Activated CD4-positive, alpha-beta T cell treated with anti-CD3 and anti-CD28 coated beads, Interleukin-2, amount 50 U/mL, for 16 hours (primary cell): ENCODE measurements at regions not wholly inside any gene's neighbourhood (a gene's known extent, or its start where the extent isn't known, plus 50 kb on each side); places are given as distances from the start of the nearest gene placed in this dataset.
"Not testable (repeated sequence)": the region's sequence is repeated elsewhere in the genome, so short reads cannot be mapped to it uniquely, and the experiment has no call there.

Experiments
- DNase-seq: peaks from one replicate; pipeline ENCODE4 v3.0.0-alpha.2; 2020

DNA sequence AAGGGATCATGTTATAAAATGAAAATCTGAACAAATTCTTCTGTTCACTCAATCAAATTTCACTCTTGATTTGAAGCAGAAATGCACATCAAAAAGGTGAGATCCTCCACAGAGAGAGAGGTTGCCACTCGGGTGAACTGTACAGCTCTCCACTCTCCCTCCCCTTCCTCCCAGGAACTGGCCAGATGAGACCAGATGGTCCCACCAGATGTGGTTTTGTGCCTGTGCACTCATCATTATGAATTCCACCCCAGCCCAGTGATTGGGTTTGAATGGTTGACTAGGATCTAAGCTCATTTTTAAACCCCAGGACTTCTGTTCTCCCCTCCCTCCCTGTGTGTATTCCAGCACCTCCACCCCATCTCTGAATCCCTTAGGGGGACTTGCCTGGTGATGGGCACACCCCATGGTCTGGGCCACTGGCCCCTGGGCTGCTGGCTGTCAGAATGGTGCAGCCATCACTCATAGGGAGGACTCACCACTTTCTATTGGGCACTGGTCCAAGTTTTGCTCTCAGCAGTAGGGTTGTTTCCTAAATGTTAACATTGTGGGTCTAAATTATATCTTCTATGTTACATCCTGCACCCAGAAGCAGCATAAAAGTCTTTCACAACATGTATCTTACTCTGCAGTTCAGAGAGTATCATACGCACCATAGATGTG, 393.1 kb downstream of the TNS3 start:
- no peak for DNase-seq

GRCh38 chr7:47188136-47188535, 393.8 kb downstream of the TNS3 start:
- DNase-seq, result no peak

DNA sequence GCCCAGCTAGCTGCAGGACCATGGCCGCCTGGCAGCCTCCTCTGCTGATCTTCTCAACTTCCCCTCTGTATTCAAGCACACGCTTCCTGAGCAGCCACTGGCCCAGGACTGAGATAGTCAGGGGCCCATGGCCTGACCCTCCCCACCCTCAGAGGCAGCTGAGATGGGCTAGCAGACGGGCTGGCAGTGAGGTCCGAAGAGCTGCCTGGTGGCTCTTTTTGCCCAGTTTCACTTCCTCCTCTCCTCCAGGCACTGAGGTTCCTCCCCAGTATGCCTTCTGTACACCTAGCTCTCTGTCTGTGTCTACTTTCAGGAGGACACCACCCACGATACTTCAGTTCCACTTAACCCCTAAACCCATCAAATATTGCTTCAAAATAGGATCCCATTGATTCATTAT, 395.6 kb downstream of the TNS3 start:
- DNase-seq, result no peak

DNA sequence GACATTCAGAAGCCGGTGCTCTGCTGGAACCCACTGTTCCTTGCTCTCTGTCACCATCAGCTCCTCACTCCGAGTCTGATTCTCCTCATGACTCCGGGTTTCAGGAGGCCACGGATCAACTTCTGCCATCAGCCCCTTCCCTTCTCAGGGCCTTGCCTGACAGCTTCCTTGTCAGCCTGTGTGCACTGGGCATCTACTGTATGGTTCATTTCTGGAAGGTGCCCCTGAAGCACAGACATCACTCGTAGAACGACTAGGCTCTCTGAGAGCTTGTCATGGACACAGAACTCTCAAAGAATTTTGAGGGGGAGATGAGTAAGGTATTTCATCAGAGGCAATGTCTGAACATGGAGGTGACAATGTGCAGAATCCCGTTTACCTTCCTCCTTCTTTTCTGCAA, 396.1 kb downstream of the TNS3 start:
- no peak for DNase-seq

- no peak for DNase-seq
Observed at GRCh38 chr7:47185170-47185569, 396.7 kb downstream of the TNS3 start.

DNA sequence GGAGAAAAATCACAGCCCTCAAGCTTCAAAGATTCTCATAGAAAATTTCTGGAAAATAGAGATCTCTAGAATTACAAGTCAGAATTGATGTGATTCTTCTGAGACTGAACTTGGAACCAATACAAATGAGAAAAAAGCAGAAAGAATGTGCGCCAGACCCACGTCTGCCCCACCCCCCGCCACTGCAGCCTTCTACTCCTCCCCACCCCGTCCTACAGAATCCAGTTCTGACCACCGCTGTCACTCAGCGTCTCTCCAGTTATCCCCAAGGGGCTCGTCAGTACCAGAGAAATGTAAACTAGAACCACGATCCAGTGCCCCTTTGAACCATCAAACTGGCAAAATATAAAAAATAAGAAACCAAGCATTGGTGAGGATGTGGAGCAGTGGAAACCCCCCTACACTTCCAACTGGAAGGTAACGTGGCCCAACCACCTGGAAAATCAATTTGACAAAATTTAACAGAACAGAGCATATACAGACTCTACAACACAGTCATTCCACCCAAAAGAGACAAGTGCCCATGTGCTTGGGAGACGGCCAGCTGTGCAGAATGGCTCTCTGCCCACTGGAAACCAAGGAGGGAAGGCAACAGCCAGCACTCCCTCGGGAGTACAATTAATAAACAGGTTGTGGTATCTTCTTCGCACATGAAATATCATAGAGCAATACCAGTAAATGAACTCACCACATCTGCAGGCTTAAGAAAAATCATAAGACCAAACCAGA, 397.9 kb downstream of the TNS3 start:
- no peak for DNase-seq

DNA sequence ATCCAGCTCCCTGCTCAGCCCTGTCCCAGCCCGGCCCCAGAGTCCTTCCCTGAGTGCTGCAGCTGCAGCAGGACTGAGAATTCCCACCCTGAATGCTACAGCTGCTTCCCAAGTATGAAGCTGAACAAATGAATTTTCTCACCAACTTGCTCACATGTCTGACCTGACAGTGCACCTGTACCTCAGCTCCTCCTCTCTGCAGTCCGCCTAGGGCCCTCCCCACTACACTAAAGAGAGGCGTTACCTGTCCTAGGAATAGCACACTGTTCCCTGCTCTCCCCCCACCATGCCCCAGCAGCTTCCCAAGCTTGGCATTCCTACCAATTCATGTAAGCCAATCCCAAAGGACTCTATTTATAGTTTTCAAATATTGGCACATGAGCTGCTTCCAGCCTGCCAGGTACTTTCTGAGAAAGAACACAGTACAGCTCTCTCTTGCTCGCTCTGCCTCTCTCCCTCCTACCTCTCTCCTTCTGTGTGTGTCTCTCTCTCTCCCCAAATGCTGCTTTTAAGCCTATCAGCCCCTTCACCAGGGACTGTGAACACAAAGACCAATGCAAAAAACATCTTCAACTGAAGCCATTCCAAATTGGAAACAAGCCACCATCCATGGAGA, 400.1 kb downstream of the TNS3 start:
- DNase-seq, result no peak

DNA sequence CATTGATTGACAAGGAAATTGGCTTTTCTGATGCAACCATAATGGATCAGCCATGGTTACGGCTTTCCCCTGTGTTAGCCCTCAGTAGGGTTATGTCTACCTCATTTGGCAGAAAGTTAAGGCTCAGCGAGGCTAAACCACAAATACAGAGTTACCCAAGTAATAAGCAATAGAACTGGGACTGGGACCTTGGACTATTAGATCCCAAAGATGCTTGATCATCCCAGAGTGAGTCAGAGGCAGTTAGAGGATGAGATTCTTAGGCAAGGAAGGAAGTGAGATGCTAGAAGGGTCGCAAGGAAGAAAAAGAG, 401.4 kb downstream of the TNS3 start:
- DNase-seq, result no peak

DNA sequence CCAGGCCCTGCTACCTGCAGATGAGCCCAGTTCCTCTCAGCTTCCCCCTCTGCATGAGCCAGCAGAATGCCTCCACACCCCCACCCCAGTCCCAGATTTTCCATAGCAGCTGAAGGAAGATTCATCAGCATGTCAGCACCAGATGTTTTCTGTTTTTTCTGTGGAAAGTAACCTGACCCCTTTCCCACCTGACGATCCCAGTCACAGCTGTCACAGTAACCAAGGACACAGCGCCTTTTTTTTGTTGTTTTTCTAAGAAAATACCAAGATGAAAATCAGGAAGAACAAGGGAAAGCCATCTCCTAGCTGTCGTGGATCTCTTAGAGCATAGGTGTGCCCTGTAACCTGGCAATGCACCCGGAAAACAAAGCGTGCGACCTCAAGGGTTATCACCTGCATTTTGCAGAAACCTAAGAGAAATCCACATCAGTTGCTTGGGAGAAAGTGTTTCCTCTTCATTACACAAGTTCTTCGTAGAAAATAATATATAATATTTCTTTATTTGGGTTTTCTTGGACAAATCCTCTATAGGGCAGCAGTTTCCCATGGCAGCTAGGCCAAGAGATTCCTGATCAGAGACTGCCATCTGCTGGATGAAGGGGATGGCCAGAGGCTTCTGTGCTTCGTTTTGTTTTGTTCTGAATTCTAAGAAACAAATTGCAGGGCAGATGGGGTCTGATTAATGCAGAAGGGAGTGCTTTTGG, 401.9 kb downstream of the TNS3 start:
- DNase-seq, result peak; percentile 1

GRCh38 chr7:47172602-47173539, 409.0 kb downstream of the TNS3 start:
- DNase-seq, result not testable (repeated sequence)

GRCh38 chr7:47170516-47170915, 411.4 kb downstream of the TNS3 start:
- DNase-seq, result no peak

DNA sequence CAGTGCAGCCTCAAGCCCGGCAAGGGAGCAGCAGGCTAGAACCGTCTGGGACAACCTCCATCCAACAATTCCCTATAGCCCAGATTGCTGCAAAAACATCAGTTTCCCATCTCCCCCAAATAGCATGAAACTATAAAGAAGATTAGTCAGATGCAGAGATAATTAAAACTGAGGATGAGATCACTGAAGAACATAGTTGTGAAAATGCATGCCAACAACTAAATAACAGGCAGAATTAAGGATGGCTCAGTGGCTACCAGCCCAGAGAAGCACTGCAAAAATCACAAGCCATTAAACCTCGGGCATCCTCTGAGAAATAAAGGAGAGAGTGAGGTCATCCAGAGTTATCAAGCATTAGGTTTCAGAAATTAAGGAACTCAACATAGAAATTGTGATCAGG, 427.1 kb downstream of the TNS3 start:
- DNase-seq, result no peak

GRCh38 chr7:47153576-47153975, 428.3 kb downstream of the TNS3 start:
- DNase-seq, result no peak

DNA sequence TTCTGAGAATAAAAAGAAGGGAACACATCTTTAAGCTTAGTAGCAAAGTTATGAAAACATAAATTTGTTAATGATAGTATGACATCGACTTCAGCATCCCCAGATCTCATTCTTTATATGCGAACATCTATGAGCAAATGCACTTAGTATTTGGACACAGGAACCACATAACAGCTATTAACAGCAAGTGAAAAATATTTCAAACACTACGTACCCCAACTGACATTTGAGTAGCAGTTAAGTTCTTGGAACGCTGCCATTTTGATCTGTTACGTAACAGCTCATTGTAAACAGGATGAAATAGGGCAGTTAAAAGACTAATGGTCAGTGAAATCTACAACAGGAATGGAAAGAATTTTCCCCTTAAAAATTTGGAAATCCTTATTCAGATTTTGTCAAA, 428.9 kb downstream of the TNS3 start:
- DNase-seq, result no peak

DNA sequence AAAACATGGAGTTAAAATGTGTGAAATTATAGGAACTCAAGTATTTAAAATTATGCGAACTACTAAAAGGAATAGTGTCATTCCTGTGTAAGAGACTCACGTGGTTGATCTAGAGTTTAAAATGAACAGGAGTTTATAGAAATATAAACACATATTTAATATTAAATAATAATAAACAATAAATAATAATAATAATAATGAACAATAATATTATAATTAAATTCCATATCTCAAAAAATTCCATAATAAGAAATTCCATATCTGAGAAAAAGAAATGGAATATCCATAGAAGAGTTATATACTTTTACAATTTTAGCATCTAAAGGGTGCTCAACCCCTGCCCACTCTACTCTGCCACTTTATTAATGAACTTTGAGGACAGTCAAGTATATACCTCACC, 429.6 kb downstream of the TNS3 start:
- no peak for DNase-seq

DNA sequence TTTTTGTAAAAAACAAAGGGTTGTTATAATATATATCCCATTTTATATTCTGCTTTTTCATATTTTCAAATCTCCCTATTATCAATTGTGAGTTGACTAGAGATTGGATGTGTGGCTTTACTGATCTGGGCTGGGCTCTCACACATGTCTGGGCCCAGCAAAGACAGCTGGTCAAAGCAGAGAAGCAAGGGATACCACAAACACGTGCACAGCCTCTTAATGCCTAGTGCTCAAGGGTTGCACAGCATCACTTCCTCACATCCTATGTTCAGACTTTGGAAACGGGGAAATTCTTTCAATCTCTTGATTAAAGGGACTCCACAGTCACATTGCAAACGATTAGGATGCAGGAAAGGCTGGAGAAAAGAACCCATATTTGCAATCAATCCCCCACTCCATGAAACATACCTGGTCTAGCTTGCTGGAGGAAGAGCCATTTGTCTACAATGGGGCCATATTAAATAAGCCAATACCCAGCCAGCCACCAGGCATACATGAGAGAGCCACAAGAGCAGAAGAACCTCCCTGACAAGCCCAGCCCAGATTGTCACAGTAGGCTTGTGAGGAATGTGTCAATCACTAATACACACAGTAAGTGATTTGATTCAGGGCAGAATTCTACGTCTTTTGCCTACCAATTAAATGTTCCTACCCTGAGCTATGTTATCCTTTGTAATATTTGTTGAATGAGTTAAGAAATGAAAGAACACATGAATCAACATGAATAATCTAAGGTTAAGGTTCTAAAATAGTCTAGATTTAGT, 431.2 kb downstream of the TNS3 start:
- no peak for DNase-seq

- DNase-seq, result no peak
Observed at GRCh38 chr7:47149971-47150370, 431.9 kb downstream of the TNS3 start.

- no peak for DNase-seq
Observed at GRCh38 chr7:47149208-47149839, 432.6 kb downstream of the TNS3 start.

DNA sequence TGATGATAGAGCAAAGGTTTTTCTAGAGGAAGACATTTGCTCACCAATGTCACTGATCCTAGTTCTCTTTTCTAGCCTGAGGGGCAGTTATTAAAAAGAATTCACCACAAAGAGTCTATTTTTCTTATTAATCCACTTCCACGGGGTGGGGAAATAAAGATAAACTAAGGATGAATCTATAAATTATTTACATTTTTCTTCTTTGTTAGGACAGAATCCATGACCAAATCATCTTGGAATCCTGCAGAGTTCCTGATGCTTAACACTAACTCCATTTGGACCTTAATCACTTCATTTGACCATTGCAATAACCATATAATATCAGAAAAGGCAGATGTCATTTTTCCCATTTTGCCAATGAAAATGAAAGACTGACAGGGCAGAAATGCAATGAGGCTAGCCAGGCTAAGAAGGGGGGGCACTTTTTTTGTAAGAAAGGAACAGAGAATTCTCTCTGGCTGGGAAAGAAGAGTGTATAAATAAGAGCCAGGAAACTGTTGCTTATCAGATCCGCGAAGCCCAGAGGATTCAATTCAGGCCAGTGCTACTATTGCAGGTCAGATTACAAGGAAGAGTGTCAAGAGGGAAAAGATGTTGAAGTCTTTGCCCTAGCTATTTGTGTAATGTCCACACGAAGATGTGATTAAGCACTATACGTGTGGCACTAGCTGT, 433.2 kb downstream of the TNS3 start:
- no peak for DNase-seq

- no peak for DNase-seq
Observed at GRCh38 chr7:47147213-47147631, 434.7 kb downstream of the TNS3 start.

- no peak for DNase-seq
Observed at GRCh38 chr7:47145982-47146381, 435.9 kb downstream of the TNS3 start.
